ENCODE measurements at regions not wholly inside any gene's neighbourhood (a gene's known extent, or its start where the extent isn't known, plus 50 kb on each side); places are given as distances from the start of the nearest gene placed in this dataset.

- no peak for DNase-seq (ENCODE audit: low spot score)
- TF ChIP-seq CTCF (IDR thresholded peaks at IDR 0.05): no peak
- no peak for TF ChIP-seq EZH2 (IDR thresholded peaks at IDR 0.05)
- TF ChIP-seq EZH2phosphoT487 (IDR thresholded peaks at IDR 0.05): no peak
- H3K4me3 Mint-ChIP-seq: no peak overlapping the region
- Histone ChIP-seq H4K20me1 (ENCODE audit: low read depth) (no peaks in the 10 kb centered on the region), H3K27ac (no peak overlapping the region), H3K9ac (no peak overlapping the region), H2AFZ (replicated peaks) (no peak overlapping the region), H3K79me2 (ENCODE audit: low read depth) (no peaks in the 10 kb centered on the region), H3F3A (ENCODE audit: low read depth) (no peaks in the 10 kb centered on the region), H3K27me3 (no peaks in the 10 kb centered on the region), H3K4me3 (no peak overlapping the region), H3K4me2 (no peak overlapping the region), H3K4me1 (no peaks in the 10 kb centered on the region), H3K9me3 (ENCODE audit: low read depth) (no peaks in the 10 kb centered on the region), H3K36me3 (no peaks in the 10 kb centered on the region)
- H3K27ac Mint-ChIP-seq: no peak overlapping the region
- H3K36me3 Mint-ChIP-seq: no peaks in the 10 kb centered on the region
- H3K4me1 Mint-ChIP-seq: peaks cover 7% of the 10 kb centered on the region
- no peaks in the 10 kb centered on the region for H3K9me3 Mint-ChIP-seq
- no peaks in the 10 kb centered on the region for H3K27me3 Mint-ChIP-seq (ENCODE audit: insufficient read depth, low read depth)
Measured at GRCh38 chrX:124530803-124531202, 184.4 kb downstream of the SH2D1A start.

DNA sequence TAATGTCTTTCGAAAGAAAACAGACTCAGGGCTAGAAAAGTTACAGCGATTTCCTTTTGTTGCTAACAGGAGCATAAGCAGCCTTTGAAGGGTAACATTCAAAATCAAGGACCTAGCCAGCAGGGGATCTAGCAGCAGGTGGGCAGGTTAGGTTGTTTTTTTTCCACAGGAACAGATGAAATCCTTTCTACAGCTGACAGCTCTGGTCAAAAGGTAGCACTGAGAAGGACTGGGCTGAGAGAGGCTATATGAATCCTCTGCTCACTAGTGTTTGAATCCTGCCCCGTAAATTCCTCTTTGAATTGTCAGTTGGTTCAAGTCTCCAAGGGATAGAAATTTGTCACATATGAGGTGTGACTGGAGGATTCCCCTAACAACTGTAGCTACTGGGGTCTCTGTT lies 188.2 kb downstream of the SH2D1A start:
- H3K4me1 Mint-ChIP-seq: peaks cover 7% of the 10 kb centered on the region

DNA sequence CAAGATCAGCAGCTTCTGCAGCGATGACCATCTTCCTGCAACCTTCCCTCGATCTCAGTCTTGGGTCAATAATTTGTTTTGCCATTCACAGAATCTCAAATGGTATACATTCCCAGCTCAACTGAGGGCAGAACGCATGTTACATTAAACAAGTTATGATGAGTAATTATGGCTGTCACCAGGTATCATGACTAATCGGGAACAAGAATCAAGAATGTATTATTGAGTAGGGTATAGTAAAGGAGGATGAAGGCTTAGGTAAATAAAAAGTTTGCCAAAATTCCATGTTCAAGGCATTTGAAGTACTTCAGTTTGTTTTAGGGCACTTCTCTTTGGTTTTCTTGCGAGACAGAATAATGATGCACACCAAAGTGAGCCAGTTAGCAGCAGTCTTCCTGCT lies 194.1 kb downstream of the SH2D1A start:
- H3K36me3 Mint-ChIP-seq: no peaks in the 10 kb centered on the region
- H3K27ac Mint-ChIP-seq: no peak overlapping the region
- no peak for DNase-seq (ENCODE audit: low spot score)
- Histone ChIP-seq H2AFZ (replicated peaks) (no peak overlapping the region), H3K9me3 (ENCODE audit: low read depth) (no peaks in the 10 kb centered on the region), H3F3A (ENCODE audit: low read depth) (no peaks in the 10 kb centered on the region), H4K20me1 (ENCODE audit: low read depth) (no peaks in the 10 kb centered on the region), H3K36me3 (no peaks in the 10 kb centered on the region), H3K4me2 (no peak overlapping the region), H3K27ac (no peak overlapping the region), H3K27me3 (no peaks in the 10 kb centered on the region), H3K4me1 (no peaks in the 10 kb centered on the region), H3K79me2 (ENCODE audit: low read depth) (no peaks in the 10 kb centered on the region), H3K9ac (no peak overlapping the region), H3K4me3 (no peak overlapping the region)
- no peak overlapping the region for H3K4me3 Mint-ChIP-seq
- no peaks in the 10 kb centered on the region for H3K27me3 Mint-ChIP-seq (ENCODE audit: insufficient read depth, low read depth)
- H3K4me1 Mint-ChIP-seq: no peaks in the 10 kb centered on the region
- H3K9me3 Mint-ChIP-seq: no peaks in the 10 kb centered on the region
- TF ChIP-seq EZH2phosphoT487 (IDR thresholded peaks at IDR 0.05) (no peak), EZH2 (IDR thresholded peaks at IDR 0.05) (no peak), CTCF (IDR thresholded peaks at IDR 0.05) (no peak)

More for the DNA sequence above, 188.2 kb downstream of the SH2D1A start:
- H3K36me3 ChIP-seq: no peaks in the 10 kb centered on the region
- DNase-seq (ENCODE audit: low spot score): no peak
- Mint-ChIP-seq H3K4me3 (no peak overlapping the region), H3K27me3 (ENCODE audit: insufficient read depth, low read depth) (no peaks in the 10 kb centered on the region), H3K27ac (no peak overlapping the region), H3K9me3 (no peaks in the 10 kb centered on the region), H3K36me3 (no peaks in the 10 kb centered on the region)
- H3K9me3 ChIP-seq (ENCODE audit: low read depth): no peaks in the 10 kb centered on the region
- H2AFZ ChIP-seq (replicated peaks): no peak overlapping the region
- no peaks in the 10 kb centered on the region for H3K27me3 ChIP-seq
- no peak for TF ChIP-seq EZH2 (IDR thresholded peaks at IDR 0.05)
- TF ChIP-seq CTCF (IDR thresholded peaks at IDR 0.05): no peak
- TF ChIP-seq EZH2phosphoT487 (IDR thresholded peaks at IDR 0.05): no peak
- H3K27ac ChIP-seq: no peak overlapping the region
- no peaks in the 10 kb centered on the region for H4K20me1 ChIP-seq (ENCODE audit: low read depth)
- no peaks in the 10 kb centered on the region for H3K4me1 ChIP-seq
- no peak overlapping the region for H3K4me3 ChIP-seq
- no peaks in the 10 kb centered on the region for H3F3A ChIP-seq (ENCODE audit: low read depth)
- H3K9ac ChIP-seq: no peak overlapping the region
- no peaks in the 10 kb centered on the region for H3K79me2 ChIP-seq (ENCODE audit: low read depth)
- H3K4me2 ChIP-seq: no peak overlapping the region
